ENCODE measurements at regions not wholly inside any gene's neighbourhood (a gene's known extent, or its start where the extent isn't known, plus 50 kb on each side); places are given as distances from the start of the nearest gene placed in this dataset.

DNA sequence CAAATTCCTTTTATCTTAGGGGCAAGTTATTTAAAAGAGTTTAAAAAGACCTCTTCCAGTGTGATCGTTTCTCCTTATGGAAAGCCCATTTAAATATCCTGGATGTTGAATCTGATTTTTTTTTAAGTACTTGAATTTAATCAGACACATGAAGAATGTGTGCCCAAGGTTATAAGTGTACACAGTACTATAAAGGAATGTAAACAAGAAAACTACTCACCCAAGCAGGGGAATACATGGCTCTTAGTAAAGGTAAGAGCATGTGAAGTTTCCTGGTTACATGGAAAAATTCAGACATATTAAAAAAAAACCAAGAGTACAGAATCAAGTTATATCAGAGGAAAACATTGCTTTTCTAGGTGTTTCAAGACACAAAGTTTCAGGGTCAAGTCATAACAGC is 546.9 kb downstream of the MATN1 start:
- 90% methylated on average over 1 of the region's 1 CpG for WGBS
- H3K36me3 ChIP-seq (ENCODE audit: control insufficient read depth in 2 of 2, insufficient read depth in 2 of 2, low read length in 1 of 2) = no peaks in the 10 kb centered on the region
- H3K4me3 ChIP-seq (ENCODE audit: low read length in 2 of 2) = no peak overlapping the region
- H3K27ac ChIP-seq (ENCODE audit: low read depth in 1 of 2, low read length in 1 of 2) = no peak overlapping the region
- H3K27me3 ChIP-seq (ENCODE audit: control insufficient read depth in 2 of 2, insufficient read depth in 1 of 2, low read length in 1 of 2) = no peaks in the 10 kb centered on the region
- no peaks in the 10 kb centered on the region for H3K4me1 ChIP-seq (ENCODE audit: control insufficient read depth in 2 of 2, insufficient read depth in 2 of 2, low read length in 2 of 2)
- DNase-seq (ENCODE audit: low read depth in 6 of 9, low spot score in 9 of 9) = no peak
- no peaks in the 10 kb centered on the region for H3K9me3 ChIP-seq (ENCODE audit: control insufficient read depth in 2 of 2, insufficient read depth in 1 of 2, low read length in 1 of 2)

DNA sequence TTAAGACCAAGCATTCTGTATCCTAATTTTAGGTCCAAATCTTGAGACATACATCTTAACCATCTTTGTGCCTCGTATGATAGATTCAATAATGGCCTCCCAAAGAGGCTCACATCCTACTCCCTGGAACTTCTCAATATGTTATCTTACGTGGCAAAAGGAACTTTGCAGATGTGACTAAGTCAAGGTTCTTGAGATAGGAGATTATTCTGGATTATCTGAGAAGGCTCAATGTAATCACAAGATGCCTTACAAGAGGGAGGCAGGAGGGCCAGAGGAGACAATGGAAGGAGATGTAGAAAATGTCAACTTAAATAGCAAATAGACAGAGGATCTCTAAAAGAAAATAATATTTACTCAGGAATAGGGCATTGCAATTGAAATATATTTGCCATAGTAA is 548.9 kb downstream of the MATN1 start:
- no peak overlapping the region for H3K4me3 ChIP-seq (ENCODE audit: low read length in 2 of 2)
- WGBS = 87% methylated on average over 2 of the region's 2 CpGs
- H3K27ac ChIP-seq (ENCODE audit: low read depth in 1 of 2, low read length in 1 of 2) = no peak overlapping the region
- H3K36me3 ChIP-seq (ENCODE audit: control insufficient read depth in 2 of 2, insufficient read depth in 2 of 2, low read length in 1 of 2) = no peaks in the 10 kb centered on the region
- no peaks in the 10 kb centered on the region for H3K9me3 ChIP-seq (ENCODE audit: control insufficient read depth in 2 of 2, insufficient read depth in 1 of 2, low read length in 1 of 2)
- H3K4me1 ChIP-seq (ENCODE audit: control insufficient read depth in 2 of 2, insufficient read depth in 2 of 2, low read length in 2 of 2) = no peaks in the 10 kb centered on the region
- no peaks in the 10 kb centered on the region for H3K27me3 ChIP-seq (ENCODE audit: control insufficient read depth in 2 of 2, insufficient read depth in 1 of 2, low read length in 1 of 2)
- DNase-seq (ENCODE audit: low read depth in 6 of 9, low spot score in 9 of 9) = no peak

DNA sequence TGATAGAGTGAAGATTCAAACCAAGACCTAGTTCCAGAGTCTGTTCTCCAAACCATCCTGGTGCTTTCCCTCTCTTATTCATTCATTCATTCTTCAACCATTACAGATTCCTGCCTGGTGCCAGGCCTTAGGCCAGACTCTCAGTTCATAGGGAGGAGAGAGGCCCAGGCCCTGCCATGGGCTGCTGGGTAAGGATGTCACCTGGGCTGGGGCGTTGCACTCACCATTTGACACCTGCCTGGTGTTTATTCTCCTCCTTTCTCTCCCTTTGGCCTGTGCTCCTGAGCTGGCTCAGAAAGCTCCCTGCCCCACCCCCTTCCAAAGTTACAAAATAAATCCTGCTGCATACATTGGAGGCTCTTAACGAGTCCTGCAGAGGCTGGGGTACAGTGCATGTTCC is 549.8 kb downstream of the MATN1 start:
- H3K4me1 ChIP-seq (ENCODE audit: control insufficient read depth in 2 of 2, insufficient read depth in 2 of 2, low read length in 2 of 2) = no peaks in the 10 kb centered on the region
- H3K27ac ChIP-seq (ENCODE audit: low read depth in 1 of 2, low read length in 1 of 2) = no peak overlapping the region
- H3K36me3 ChIP-seq (ENCODE audit: control insufficient read depth in 2 of 2, insufficient read depth in 2 of 2, low read length in 1 of 2) = no peaks in the 10 kb centered on the region
- no peaks in the 10 kb centered on the region for H3K9me3 ChIP-seq (ENCODE audit: control insufficient read depth in 2 of 2, insufficient read depth in 1 of 2, low read length in 1 of 2)
- no peak overlapping the region for H3K4me3 ChIP-seq (ENCODE audit: low read length in 2 of 2)
- 45% methylated on average over 2 of the region's 2 CpGs for WGBS
- no peaks in the 10 kb centered on the region for H3K27me3 ChIP-seq (ENCODE audit: control insufficient read depth in 2 of 2, insufficient read depth in 1 of 2, low read length in 1 of 2)
- DNase-seq (ENCODE audit: low read depth in 6 of 9, low spot score in 9 of 9) = no peak

DNA sequence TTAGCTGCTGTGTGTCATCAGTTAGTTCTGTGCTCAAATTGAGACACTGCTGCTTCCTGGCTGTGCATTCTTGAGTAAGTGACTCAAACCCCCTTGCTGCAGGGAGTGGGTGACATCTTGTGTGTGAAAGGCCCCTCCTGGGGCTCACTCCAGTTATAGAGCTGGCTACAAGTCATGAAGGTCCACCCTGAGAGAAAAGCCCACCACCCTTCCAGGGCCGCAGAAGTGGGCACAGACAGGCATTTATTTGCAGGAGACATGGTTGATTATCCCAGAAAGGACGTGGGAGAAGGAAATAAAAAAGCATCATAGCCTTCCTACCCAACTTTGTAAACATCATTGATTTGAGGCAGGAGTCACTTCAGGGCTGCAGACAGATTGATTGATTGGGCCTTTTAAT is 550.6 kb downstream of the MATN1 start:
- Histone ChIP-seq H3K36me3 (ENCODE audit: control insufficient read depth in 2 of 2, insufficient read depth in 2 of 2, low read length in 1 of 2) (no peaks in the 10 kb centered on the region), H3K9me3 (ENCODE audit: control insufficient read depth in 2 of 2, insufficient read depth in 1 of 2, low read length in 1 of 2) (no peaks in the 10 kb centered on the region), H3K27ac (ENCODE audit: low read depth in 1 of 2, low read length in 1 of 2) (no peak overlapping the region), H3K27me3 (ENCODE audit: control insufficient read depth in 2 of 2, insufficient read depth in 1 of 2, low read length in 1 of 2) (no peaks in the 10 kb centered on the region), H3K4me3 (ENCODE audit: low read length in 2 of 2) (no peak overlapping the region), H3K4me1 (ENCODE audit: control insufficient read depth in 2 of 2, insufficient read depth in 2 of 2, low read length in 2 of 2) (no peaks in the 10 kb centered on the region)
- no peak for DNase-seq (ENCODE audit: low read depth in 6 of 9, low spot score in 9 of 9)
- 89% methylated on average over 2 of the region's 2 CpGs for WGBS

DNA sequence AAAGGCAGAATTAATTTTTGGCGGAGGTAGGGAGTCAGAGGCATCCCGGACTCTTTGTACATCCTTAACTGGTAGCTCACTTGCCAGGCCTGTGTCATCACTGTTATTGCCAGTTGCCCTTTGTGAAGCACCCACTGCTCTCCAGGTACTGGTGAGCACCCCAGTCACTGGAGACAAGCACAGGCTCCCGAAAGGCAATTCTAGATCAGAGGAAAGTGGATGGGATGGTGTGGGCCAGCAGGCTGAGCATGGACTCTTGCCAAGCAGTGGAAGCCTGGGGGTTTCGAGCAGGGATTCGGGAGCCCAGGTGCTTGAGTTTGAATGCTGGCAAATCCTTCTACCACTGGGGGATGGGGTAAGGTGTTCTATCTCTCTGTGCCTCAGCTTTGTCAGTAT is 551.1 kb downstream of the MATN1 start:
- H3K36me3 ChIP-seq (ENCODE audit: control insufficient read depth in 2 of 2, insufficient read depth in 2 of 2, low read length in 1 of 2) = no peaks in the 10 kb centered on the region
- no peak overlapping the region for H3K4me3 ChIP-seq (ENCODE audit: low read length in 2 of 2)
- DNase-seq (ENCODE audit: low read depth in 6 of 9, low spot score in 9 of 9) = no peak
- no peak overlapping the region for H3K27ac ChIP-seq (ENCODE audit: low read depth in 1 of 2, low read length in 1 of 2)
- H3K9me3 ChIP-seq (ENCODE audit: control insufficient read depth in 2 of 2, insufficient read depth in 1 of 2, low read length in 1 of 2) = no peaks in the 10 kb centered on the region
- no peaks in the 10 kb centered on the region for H3K4me1 ChIP-seq (ENCODE audit: control insufficient read depth in 2 of 2, insufficient read depth in 2 of 2, low read length in 2 of 2)
- 85% methylated on average over 5 of the region's 5 CpGs for WGBS
- no peaks in the 10 kb centered on the region for H3K27me3 ChIP-seq (ENCODE audit: control insufficient read depth in 2 of 2, insufficient read depth in 1 of 2, low read length in 1 of 2)

DNA sequence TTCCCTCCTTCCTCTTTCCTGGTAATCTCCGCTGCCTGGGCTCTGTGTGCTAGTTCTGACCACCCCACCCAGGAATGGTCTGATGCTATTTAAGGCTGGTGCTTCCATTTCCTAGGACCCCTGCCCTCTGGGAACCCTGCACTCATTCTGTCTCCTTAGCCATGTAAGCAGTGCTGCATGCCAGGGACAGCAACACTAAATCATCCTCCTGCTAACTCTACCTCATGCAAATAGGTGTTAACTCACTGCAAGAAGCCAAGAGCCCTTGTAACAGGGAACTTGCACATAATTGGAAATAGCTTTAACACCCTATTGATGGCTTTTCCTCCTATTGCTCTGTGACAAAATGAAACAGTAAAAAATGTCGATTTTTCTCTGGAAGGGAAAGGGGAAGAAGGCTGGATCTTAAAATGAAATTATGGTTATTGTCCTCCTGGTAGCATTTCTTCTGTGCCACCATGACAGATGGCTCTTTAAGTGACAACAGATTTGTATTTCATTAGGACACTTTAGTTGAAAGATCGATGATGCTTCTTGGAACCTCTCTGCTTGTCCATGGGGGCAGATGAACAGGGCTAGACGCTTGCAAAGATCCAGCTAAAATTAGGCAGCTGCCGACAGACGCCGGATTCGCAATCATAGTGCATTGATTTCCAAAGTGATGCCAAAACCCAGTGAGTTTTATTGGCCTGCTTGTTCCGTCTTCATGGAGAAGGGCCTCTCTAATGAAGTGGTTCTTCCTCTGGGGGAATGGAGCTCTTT is 551.7 kb downstream of the MATN1 start:
- Histone ChIP-seq H3K9me3 (ENCODE audit: control insufficient read depth in 2 of 2, insufficient read depth in 1 of 2, low read length in 1 of 2) (no peaks in the 10 kb centered on the region), H3K27ac (ENCODE audit: low read depth in 1 of 2, low read length in 1 of 2) (no peak overlapping the region), H3K36me3 (ENCODE audit: control insufficient read depth in 2 of 2, insufficient read depth in 2 of 2, low read length in 1 of 2) (no peaks in the 10 kb centered on the region), H3K4me1 (ENCODE audit: control insufficient read depth in 2 of 2, insufficient read depth in 2 of 2, low read length in 2 of 2) (no peaks in the 10 kb centered on the region), H3K27me3 (ENCODE audit: control insufficient read depth in 2 of 2, insufficient read depth in 1 of 2, low read length in 1 of 2) (no peaks in the 10 kb centered on the region), H3K4me3 (ENCODE audit: low read length in 2 of 2) (no peak overlapping the region)
- 79% methylated on average over 9 of the region's 9 CpGs for WGBS
- no peak for DNase-seq (ENCODE audit: low read depth in 6 of 9, low spot score in 9 of 9)

DNA sequence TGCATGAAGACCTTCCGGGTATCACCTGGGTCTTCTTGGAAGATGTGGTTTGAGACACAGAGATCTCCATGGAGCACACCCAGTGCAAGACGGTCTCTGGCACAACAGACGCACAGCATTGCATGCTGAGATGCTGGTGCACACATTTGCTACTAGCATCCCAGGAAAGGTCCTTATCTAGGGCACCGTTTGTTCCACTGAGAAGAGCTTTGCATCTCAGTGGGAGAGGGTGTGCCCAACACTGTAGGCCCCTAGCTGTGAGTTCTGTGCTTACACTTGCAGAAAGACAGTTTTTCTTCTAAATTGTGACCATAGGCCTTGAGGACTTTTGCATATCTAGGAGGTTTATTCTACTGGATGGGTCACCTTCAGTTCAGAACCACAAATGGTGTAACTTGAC is 554.1 kb downstream of the MATN1 start:
- DNase-seq (ENCODE audit: low read depth in 6 of 9, low spot score in 9 of 9) = no peak
- Histone ChIP-seq H3K9me3 (ENCODE audit: control insufficient read depth in 2 of 2, insufficient read depth in 1 of 2, low read length in 1 of 2) (no peaks in the 10 kb centered on the region), H3K4me1 (ENCODE audit: control insufficient read depth in 2 of 2, insufficient read depth in 2 of 2, low read length in 2 of 2) (no peaks in the 10 kb centered on the region), H3K27me3 (ENCODE audit: control insufficient read depth in 2 of 2, insufficient read depth in 1 of 2, low read length in 1 of 2) (no peaks in the 10 kb centered on the region), H3K4me3 (ENCODE audit: low read length in 2 of 2) (no peak overlapping the region), H3K27ac (ENCODE audit: low read depth in 1 of 2, low read length in 1 of 2) (no peak overlapping the region), H3K36me3 (ENCODE audit: control insufficient read depth in 2 of 2, insufficient read depth in 2 of 2, low read length in 1 of 2) (no peaks in the 10 kb centered on the region)
- WGBS = 85% methylated on average over 4 of the region's 4 CpGs

DNA sequence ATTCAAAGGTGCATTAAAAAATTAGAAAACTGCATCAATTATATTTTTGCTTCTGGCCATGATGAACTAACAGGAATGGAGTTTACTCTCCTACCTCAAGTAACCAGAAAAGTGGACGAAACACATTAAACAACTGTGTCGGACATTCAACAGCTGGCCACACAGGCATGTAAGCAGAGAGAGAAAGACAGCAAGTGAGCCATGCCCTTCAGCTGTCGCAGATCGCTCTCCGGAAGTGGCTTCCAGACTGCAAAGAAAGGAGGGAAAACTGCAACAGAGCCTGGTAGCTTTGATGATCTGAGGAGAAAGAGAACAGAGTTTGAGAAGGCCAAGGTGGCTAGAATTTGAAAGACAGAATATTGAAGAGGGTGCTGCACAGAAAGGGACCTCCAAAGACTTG is 557.2 kb downstream of the MATN1 start:
- H3K9me3 ChIP-seq (ENCODE audit: control insufficient read depth in 2 of 2, insufficient read depth in 1 of 2, low read length in 1 of 2) = no peaks in the 10 kb centered on the region
- no peaks in the 10 kb centered on the region for H3K4me1 ChIP-seq (ENCODE audit: control insufficient read depth in 2 of 2, insufficient read depth in 2 of 2, low read length in 2 of 2)
- H3K27me3 ChIP-seq (ENCODE audit: control insufficient read depth in 2 of 2, insufficient read depth in 1 of 2, low read length in 1 of 2) = no peaks in the 10 kb centered on the region
- H3K27ac ChIP-seq (ENCODE audit: low read depth in 1 of 2, low read length in 1 of 2) = no peak overlapping the region
- 93% methylated on average over 5 of the region's 5 CpGs for WGBS
- H3K36me3 ChIP-seq (ENCODE audit: control insufficient read depth in 2 of 2, insufficient read depth in 2 of 2, low read length in 1 of 2) = no peaks in the 10 kb centered on the region
- no peak overlapping the region for H3K4me3 ChIP-seq (ENCODE audit: low read length in 2 of 2)
- no peak for DNase-seq (ENCODE audit: low read depth in 6 of 9, low spot score in 9 of 9)

DNA sequence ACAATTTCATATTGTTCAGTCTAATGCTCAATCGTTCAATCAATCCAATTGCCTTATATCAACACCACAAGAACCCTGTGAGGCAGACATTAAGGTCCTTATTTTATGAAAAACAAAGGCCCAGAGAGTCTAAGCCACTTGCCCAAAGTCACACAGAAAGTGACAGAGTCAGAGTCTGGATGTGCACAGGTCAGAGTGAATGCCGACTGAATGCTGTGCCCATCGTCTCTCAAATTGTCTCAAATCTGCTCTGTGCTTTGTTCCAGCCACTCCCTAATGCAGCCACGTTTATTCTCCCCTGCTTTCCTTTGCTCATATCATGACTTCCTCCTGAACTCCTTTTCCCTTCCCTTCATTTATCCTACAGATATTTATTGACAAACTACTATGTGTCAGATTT is 558.3 kb downstream of the MATN1 start:
- no peak overlapping the region for H3K4me3 ChIP-seq (ENCODE audit: low read length in 2 of 2)
- H3K4me1 ChIP-seq (ENCODE audit: control insufficient read depth in 2 of 2, insufficient read depth in 2 of 2, low read length in 2 of 2) = no peaks in the 10 kb centered on the region
- no peak overlapping the region for H3K27ac ChIP-seq (ENCODE audit: low read depth in 1 of 2, low read length in 1 of 2)
- H3K9me3 ChIP-seq (ENCODE audit: control insufficient read depth in 2 of 2, insufficient read depth in 1 of 2, low read length in 1 of 2) = no peaks in the 10 kb centered on the region
- H3K36me3 ChIP-seq (ENCODE audit: control insufficient read depth in 2 of 2, insufficient read depth in 2 of 2, low read length in 1 of 2) = no peaks in the 10 kb centered on the region
- DNase-seq (ENCODE audit: low read depth in 6 of 9, low spot score in 9 of 9) = no peak
- H3K27me3 ChIP-seq (ENCODE audit: control insufficient read depth in 2 of 2, insufficient read depth in 1 of 2, low read length in 1 of 2) = no peaks in the 10 kb centered on the region
- WGBS = 73% methylated on average over 4 of the region's 4 CpGs
